ENCODE measurements at regions not wholly inside any gene's neighbourhood (a gene's known extent, or its start where the extent isn't known, plus 50 kb on each side); places are given as distances from the start of the nearest gene placed in this dataset.

DNA sequence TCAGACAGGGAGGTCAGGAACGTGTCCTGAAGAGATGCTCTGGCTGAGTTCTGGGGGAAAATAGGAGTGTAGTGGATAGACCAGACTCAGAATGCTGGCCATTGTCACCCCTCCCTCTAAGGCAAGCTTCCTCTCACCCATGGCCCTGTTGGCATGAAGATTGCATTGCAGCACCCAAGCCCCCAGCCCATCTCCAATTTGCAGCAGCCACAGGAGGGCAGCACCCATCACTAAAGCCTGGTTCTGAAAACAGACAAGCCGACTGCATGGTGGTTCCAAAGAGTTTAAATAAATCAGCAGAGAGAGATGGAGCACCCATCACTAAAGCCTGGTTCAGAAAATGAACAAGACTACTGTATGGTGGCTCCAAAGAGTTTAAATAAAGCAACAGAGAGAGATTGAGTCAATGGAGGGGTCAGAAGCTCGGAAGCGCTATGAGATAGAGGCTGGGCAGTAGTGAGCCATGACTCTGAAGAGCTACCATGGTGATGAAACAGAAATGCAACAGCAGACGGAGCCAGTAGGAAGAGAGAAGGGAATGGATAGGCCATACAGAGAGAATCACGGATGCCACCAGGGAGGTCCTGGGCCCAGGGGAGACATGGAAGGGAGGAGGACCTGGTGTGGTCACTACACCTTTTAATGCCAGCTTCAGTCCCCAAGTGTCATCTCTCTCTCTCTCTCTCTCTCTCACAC, 237.9 kb upstream of the MYO3A start:
- Histone ChIP-seq H3K9me3 (replicated peaks) (no peaks in the 10 kb centered on the region), H3K4me3 (no peak overlapping the region), H3K27ac (no peak overlapping the region), H3K36me3 (no peaks in the 10 kb centered on the region), H3K4me1 (no peaks in the 10 kb centered on the region), H3K27me3 (no peaks in the 10 kb centered on the region)
- no peak for DNase-seq

DNA sequence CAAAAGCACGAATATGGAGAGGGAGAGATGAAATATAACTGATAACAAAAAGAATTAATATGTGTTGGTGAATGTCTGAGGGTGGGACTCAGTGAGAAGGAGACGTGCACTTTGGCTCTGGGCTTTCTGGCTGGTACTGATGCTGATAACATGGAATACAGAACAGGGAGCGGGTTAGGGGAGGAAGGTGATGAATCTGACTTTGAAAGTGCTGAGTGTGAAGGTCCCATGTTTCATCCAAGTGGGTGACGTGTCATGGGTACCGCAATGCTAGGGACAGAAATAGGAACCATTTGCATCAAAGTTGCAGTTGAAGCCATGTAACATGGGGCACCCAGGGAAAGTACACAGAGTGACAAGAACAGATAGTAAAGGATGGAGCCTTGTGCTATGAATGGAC, 236.6 kb upstream of the MYO3A start:
- Histone ChIP-seq H3K27ac (no peak overlapping the region), H3K27me3 (no peaks in the 10 kb centered on the region), H3K9me3 (replicated peaks) (no peaks in the 10 kb centered on the region), H3K4me3 (no peak overlapping the region), H3K4me1 (no peaks in the 10 kb centered on the region), H3K36me3 (no peaks in the 10 kb centered on the region)
- DNase-seq, result no peak

DNA sequence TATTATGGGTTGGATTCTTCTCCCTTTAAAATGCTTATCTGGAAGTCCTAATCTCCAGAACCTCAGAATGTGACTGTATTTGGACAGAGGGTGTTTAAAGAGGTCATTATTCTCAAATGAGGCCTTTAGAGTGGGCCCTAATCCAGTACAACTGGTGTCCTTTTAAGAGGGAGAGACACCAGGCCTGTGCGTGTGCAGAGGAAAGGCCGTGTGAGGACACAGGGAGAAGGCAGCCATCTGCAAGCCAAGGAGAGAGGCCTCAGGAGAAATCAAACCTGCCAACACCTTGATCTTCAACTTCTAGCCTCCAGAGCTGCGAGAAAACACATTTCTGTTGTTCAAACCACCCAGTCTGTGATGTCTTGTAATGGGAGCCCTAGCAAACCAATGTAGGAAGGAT, 235.4 kb upstream of the MYO3A start:
- Histone ChIP-seq H3K36me3 (no peaks in the 10 kb centered on the region), H3K4me1 (no peaks in the 10 kb centered on the region), H3K27me3 (no peaks in the 10 kb centered on the region), H3K27ac (no peak overlapping the region), H3K4me3 (no peak overlapping the region), H3K9me3 (replicated peaks) (no peaks in the 10 kb centered on the region)
- DNase-seq, result no peak

DNA sequence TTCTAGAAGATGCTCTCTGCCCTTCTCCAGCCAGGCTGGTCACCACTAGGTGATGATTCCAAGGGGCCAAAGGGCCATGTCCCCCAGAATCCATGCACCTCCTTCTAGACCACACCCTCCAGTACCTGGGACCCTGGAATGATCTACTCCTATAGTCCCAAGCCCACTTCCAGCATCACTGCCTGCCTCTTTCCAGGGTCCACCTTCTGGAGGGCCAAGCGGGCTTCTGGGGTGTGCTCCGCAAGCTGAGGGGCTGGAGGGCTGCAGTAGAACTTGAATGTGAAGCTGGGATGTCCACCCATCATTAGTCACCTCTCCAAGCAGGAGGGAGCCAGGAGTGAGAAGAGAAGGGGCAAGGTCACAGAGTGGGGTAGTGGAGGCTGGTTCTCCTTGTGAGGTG, 234.4 kb upstream of the MYO3A start:
- H3K27ac ChIP-seq, result no peak overlapping the region
- no peak overlapping the region for H3K4me3 ChIP-seq
- DNase-seq, result no peak
- no peaks in the 10 kb centered on the region for H3K4me1 ChIP-seq
- H3K9me3 ChIP-seq (replicated peaks), result no peaks in the 10 kb centered on the region
- no peaks in the 10 kb centered on the region for H3K36me3 ChIP-seq
- no peaks in the 10 kb centered on the region for H3K27me3 ChIP-seq

DNA sequence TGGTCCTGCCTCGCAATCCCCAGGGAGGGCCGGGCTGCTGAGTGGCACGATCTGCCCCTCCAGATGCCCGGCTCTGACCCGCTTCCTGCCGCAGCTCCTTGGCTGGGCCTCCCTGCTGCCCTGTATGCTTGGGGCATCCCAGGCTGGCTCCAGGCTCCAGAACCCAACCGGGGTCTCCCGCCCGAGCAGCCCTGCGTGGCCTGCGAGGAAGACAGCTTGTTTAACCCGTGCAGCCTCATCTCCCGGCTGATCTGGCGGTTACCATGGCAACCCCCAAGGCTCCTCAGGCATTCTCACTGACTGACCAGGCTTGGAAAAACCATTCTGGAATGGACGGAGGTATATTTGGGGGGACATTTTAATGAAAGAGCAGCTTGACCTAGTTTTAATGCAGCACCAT, 232.4 kb upstream of the MYO3A start:
- Histone ChIP-seq H3K36me3 (no peaks in the 10 kb centered on the region), H3K27me3 (no peaks in the 10 kb centered on the region), H3K27ac (no peak overlapping the region), H3K9me3 (replicated peaks) (no peaks in the 10 kb centered on the region), H3K4me1 (no peaks in the 10 kb centered on the region), H3K4me3 (no peak overlapping the region)
- no peak for DNase-seq

DNA sequence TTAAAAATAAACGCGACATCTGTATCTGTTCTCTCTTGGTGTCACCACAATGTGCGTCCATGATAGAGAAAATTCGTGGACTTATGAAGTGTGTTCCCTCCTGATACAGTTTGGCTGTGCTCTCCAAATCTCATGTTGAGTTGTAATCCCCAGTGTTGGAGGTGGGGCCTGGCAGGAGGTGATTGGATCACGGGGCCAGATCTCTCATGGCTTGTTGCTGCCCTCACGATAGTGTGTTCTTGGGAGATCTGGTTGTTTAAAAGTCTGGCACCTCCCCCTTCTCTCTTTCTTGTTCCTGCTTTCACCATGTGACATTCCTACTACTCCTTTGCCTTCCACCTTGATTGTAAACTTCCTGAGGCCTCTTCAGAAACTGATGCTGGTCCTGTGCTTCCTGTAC, 229.4 kb upstream of the MYO3A start:
- no peaks in the 10 kb centered on the region for H3K36me3 ChIP-seq
- H3K27ac ChIP-seq, result no peak overlapping the region
- no peaks in the 10 kb centered on the region for H3K4me1 ChIP-seq
- no peak overlapping the region for H3K4me3 ChIP-seq
- H3K27me3 ChIP-seq, result no peaks in the 10 kb centered on the region
- no peaks in the 10 kb centered on the region for H3K9me3 ChIP-seq (replicated peaks)
- no peak for DNase-seq

DNA sequence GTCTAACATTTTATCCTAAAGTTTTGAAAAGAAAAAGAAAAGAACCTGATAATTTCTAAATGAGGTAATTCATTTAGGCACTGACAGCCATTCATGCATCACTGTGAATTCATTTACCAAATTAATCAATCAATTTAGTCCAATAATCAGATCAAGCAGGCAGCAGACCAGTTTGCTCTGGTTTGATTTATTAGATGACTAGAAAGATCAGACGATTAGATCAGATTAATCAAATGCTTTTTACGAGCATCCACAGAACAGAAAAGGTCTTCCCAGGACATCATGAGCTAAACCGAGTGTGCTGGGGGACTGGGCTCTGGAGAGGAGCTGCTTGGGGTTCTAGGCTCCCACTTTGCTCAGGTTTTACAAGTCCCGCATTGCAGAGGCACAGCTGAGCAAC, 226.5 kb upstream of the MYO3A start:
- H3K4me3 ChIP-seq, result no peak overlapping the region
- no peaks in the 10 kb centered on the region for H3K36me3 ChIP-seq
- no peak overlapping the region for H3K27ac ChIP-seq
- H3K9me3 ChIP-seq (replicated peaks), result no peaks in the 10 kb centered on the region
- no peak for DNase-seq
- H3K4me1 ChIP-seq, result no peaks in the 10 kb centered on the region
- H3K27me3 ChIP-seq, result peaks cover 9% of the 10 kb centered on the region; the same call in 1 of the 2 replicates

DNA sequence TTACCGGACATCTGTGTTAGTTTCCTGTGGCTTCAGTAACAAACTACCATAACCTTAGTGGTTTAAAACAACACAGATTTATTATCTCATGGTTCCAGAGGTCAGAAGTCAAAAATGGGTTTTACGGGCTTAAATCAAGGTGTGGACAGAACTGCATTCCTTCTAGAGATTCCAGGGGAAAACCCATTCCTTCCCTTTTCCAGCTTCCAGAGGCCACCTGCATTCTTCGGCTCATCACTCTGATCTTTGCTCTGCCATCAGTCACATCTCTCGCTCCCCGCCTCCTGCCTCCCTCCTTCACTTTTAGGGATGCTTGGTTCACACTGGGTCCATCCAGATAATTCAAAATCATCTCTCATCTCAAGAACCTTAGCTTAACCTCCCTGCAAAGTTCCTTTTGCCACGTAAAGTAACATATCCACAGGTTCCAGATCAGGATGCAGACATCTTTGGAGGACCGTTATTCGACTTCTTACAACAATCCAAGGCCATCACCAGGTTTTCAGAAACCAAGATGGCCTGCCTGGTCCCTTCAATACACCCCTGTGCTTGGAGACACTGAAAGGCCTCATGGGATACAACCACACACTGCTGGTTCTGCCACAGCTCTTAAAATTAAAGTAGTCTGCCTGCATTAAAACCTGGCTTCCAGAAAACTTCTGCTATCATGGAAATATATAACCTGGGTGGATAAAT, 225.9 kb upstream of the MYO3A start:
- H3K27ac ChIP-seq, result no peak overlapping the region
- no peaks in the 10 kb centered on the region for H3K9me3 ChIP-seq (replicated peaks)
- DNase-seq, result no peak
- H3K27me3 ChIP-seq, result peaks cover 9% of the 10 kb centered on the region; the same call in 1 of the 2 replicates
- no peaks in the 10 kb centered on the region for H3K4me1 ChIP-seq
- no peaks in the 10 kb centered on the region for H3K36me3 ChIP-seq
- no peak overlapping the region for H3K4me3 ChIP-seq

DNA sequence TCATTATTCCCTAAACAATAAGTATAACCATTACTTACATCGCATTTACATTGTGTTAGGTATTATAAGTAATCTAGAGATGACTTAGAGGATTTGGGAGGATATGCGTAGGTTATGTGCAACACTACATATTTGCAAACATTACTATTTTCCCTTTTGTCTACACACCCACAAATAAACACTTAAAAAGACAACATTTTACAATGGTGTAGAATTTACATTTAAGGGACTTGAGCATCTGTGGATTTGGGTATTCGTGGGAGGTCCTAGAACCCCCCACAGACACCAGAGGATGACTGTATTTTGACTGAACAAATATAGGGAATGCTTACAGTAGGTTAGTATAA, 220.2 kb upstream of the MYO3A start:
- peaks cover 4% of the 10 kb centered on the region; the same call in 1 of the 2 replicates for H3K4me1 ChIP-seq
- DNase-seq, result no peak
- H3K36me3 ChIP-seq, result no peaks in the 10 kb centered on the region; the same call in 1 of the 2 replicates
- no peak overlapping the region for H3K4me3 ChIP-seq
- H3K9me3 ChIP-seq (replicated peaks), result no peaks in the 10 kb centered on the region
- H3K27ac ChIP-seq, result no peak overlapping the region
- H3K27me3 ChIP-seq, result peaks cover 14% of the 10 kb centered on the region

DNA sequence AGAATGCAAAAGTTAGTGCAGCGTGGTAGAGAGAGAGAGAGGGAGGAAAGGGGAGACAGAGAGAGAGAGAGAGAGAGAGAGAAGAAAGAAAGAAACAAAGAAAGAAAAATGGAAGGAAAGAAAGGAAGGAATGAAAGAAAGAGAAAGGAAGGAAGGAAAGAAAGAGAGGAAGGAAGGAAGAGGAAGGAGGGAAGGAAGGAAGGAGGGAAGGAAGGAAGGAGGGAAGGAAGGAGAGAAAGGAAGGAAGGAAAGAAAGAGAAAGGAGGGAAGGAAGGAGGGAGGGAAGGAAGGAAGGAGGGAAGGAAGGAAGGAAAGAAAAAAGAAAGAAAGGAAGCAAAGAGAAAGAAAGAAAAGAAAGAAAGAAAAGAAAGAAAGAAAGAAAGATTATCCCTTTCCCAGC, 209.8 kb upstream of the MYO3A start:
- H3K9me3 ChIP-seq (replicated peaks), result no peaks in the 10 kb centered on the region
- peaks cover 7% of the 10 kb centered on the region for H3K27me3 ChIP-seq
- H3K36me3 ChIP-seq, result no peaks in the 10 kb centered on the region
- no peak for DNase-seq
- no peak overlapping the region for H3K4me3 ChIP-seq
- no peak overlapping the region for H3K27ac ChIP-seq
- no peaks in the 10 kb centered on the region for H3K4me1 ChIP-seq

DNA sequence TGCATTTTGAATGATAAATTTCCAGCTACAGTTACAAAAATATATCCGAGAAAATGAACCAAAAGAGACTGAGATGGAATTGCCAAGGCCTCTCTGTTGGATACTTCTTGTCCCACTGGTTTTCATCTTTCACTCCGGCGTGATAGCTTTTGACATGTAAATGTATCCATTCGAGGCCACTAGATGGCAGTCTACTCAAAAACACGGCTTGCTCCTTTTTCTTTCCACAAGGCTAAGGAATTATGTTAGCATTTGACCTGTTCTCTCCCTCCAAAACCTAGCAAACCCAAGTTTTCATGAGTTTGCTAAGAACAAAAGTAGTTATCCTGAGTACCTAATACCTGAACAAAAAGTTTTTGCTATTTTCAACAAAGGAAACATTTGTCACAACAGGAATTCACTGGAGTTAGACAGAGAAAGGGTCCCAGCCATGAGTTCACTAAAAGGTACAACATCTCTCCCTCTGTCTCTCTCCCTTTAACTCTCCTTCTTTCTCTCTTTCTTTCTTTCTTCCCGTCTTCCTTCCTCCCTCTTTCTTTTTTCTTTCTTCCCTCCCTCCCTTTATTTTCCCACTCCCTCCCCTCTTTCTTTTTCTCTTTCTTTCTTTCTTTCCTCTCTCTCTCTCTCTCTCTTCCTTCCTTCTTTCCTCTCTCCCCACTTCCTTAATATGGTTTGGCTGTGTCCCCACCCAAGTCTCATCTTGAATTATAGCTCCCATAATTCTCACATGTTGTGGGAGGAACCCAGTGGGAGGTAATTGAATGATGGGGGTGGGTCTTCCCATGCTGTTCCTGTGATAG, 207.9 kb upstream of the MYO3A start:
- Histone ChIP-seq H3K27me3 (peaks cover 7% of the 10 kb centered on the region), H3K4me3 (no peak overlapping the region), H3K27ac (no peak overlapping the region), H3K4me1 (no peaks in the 10 kb centered on the region), H3K9me3 (replicated peaks) (no peaks in the 10 kb centered on the region), H3K36me3 (no peaks in the 10 kb centered on the region)
- DNase-seq, result peak; percentile 41 to 75

DNA sequence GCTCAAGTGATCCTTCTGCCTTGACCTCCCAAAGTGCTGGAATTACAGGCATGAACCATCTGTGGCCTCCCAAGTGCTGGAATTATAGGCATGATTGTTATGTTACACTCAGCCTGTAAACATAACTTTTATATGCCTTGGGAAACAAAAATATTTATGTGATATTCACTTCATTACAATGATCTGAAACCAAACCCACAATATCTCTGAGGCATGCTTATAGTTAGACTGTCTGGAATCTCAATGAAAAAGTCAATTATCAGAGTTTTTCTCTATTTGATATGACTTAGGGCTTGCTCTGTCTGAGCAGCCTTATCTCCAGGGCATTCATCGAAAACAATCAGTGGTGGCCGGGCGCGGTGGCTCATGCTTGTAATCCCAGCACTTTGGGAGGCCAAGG, 195.3 kb upstream of the MYO3A start:
- Histone ChIP-seq H3K36me3 (no peaks in the 10 kb centered on the region), H3K27me3 (peaks cover 3% of the 10 kb centered on the region; the same call in 1 of the 2 replicates), H3K9me3 (replicated peaks) (no peaks in the 10 kb centered on the region), H3K27ac (no peak overlapping the region), H3K4me3 (no peak overlapping the region), H3K4me1 (no peaks in the 10 kb centered on the region)
- no peak for DNase-seq

DNA sequence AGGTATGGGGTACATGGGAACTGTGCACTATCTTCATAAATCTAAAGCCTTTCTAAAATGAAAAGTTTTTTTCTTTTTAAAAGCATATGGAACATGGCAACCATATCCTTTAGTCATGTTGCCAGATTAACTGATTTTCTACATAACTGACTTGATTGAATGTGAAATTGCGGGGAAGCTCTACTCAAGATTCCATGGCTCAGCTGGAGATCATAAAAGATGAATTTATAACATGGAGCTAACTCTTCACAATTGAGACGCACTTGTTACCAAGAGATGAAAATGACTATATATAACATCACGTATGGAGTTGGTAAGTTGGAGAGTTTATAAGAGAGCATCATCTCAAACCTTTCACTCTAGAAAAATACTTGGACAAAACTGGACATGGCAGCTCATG, 190.2 kb upstream of the MYO3A start:
- Histone ChIP-seq H3K4me1 (no peaks in the 10 kb centered on the region), H3K4me3 (no peak overlapping the region), H3K27me3 (peaks cover 5% of the 10 kb centered on the region; the same call in 1 of the 2 replicates), H3K9me3 (replicated peaks) (no peaks in the 10 kb centered on the region), H3K27ac (no peak overlapping the region), H3K36me3 (no peaks in the 10 kb centered on the region)
- DNase-seq, result no peak

DNA sequence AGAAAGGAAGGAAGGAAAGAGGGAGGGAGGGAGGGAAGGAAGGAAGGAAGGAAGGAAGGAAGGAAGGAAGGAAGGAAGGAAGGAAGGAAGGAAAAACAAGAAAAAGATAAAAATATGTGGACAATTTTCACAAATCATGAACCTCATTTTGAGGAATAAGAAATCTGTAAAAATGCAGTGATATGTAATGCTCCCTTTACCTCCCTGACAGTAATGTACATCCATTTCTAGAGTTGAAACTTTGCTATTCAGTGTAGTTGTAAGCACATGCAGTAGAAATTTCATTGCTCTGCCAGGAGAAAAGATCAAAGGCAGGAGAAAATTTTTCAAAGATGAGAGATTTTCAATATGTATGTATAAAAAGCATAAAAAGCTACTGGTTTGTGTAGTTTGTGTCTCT, 189.5 kb upstream of the MYO3A start:
- Histone ChIP-seq H3K9me3 (replicated peaks) (no peaks in the 10 kb centered on the region), H3K36me3 (no peaks in the 10 kb centered on the region), H3K4me3 (no peak overlapping the region), H3K27ac (no peak overlapping the region), H3K4me1 (no peaks in the 10 kb centered on the region), H3K27me3 (peaks cover 5% of the 10 kb centered on the region; the same call in 1 of the 2 replicates)
- DNase-seq, result no peak

DNA sequence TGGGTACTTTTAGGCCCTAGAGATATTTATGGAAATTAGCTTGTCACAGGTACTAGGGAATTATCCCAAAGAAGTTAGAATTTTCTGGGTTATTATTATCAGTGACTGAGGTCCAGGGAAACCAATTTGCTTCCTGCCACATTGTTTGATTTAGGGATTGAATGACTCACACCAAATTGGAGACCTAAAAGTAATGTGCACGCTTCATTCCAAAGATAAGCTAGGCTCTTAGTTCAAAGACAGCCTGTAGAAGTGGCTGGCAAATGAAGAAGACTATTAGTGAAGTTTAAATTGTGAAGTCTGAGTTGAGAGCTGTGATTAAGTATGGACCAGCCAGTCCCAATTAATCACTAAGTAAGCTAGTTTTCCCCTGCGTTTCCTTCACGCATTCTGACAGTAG, 188.1 kb upstream of the MYO3A start:
- no peak overlapping the region for H3K27ac ChIP-seq
- H3K4me1 ChIP-seq, result no peaks in the 10 kb centered on the region
- H3K36me3 ChIP-seq, result no peaks in the 10 kb centered on the region
- H3K9me3 ChIP-seq (replicated peaks), result no peaks in the 10 kb centered on the region
- H3K4me3 ChIP-seq, result no peak overlapping the region
- peaks cover 5% of the 10 kb centered on the region; the same call in 1 of the 2 replicates for H3K27me3 ChIP-seq
- no peak for DNase-seq
